CD8-positive, alpha-beta memory T cell (primary cell): ENCODE measurements at regions not wholly inside any gene's neighbourhood (a gene's known extent, or its start where the extent isn't known, plus 50 kb on each side); places are given as distances from the start of the nearest gene placed in this dataset.

Experiments
- CTCF ChIA-PET: fragments of 350-600 bp; sonication (Branson Sonifier 250); formaldehyde crosslinking; loops from one replicate; lab custom pipeline; 2021; ENCODE audit warnings: antibody characterized with exemption; lab: Charles Lee
- POLR2A ChIA-PET: fragments of 350-600 bp; sonication (Branson Sonifier 250); formaldehyde crosslinking; loops from one replicate; lab custom pipeline; 2021; ENCODE audit warnings: antibody characterized with exemption; lab: Charles Lee
- DNase-seq, 5 donors: peaks; one replicate each; pipeline versions ENCODE4 v3.0.0 to v3.0.0-alpha.2; 2020 to 2022; ENCODE audit warnings: mixed read lengths in 1 of 5
- H3K27ac ChIP-seq: one replicate; pipeline ENCODE4 v1.7.0; 2013; ENCODE audit warnings: low read depth, mild to moderate bottlenecking, low read length, moderate library complexity
- H3K27me3 ChIP-seq: 2 replicates; pipeline ENCODE4 v1.7.0; 2013; ENCODE audit warnings: low read length, mild to moderate bottlenecking; ENCODE audit not compliant: insufficient read depth, poor library complexity, severe bottlenecking
- H3K36me3 ChIP-seq: 2 replicates; pipeline ENCODE4 v1.7.0; 2013; ENCODE audit warnings: mild to moderate bottlenecking, low read length, moderate library complexity; ENCODE audit not compliant: insufficient read depth
- H3K4me1 ChIP-seq: 2 replicates; pipeline ENCODE4 v1.7.0; 2013; ENCODE audit warnings: mild to moderate bottlenecking, low read length, moderate library complexity; ENCODE audit not compliant: insufficient read depth
- H3K4me3 ChIP-seq: 2 replicates; pipeline ENCODE4 v1.7.0; 2013; ENCODE audit warnings: mild to moderate bottlenecking, low read length
- H3K9me3 ChIP-seq: 2 replicates; pipeline ENCODE4 v1.7.0; 2013; ENCODE audit warnings: mild to moderate bottlenecking, low read length
- H3K27ac Mint-ChIP-seq, 8 donors: one replicate each; pipeline ENCODE4 v1.8.0; 2020 to 2021; ENCODE audit warnings: mixed read lengths in 8 of 8, mild to moderate bottlenecking in 6 of 8, inconsistent platforms in 3 of 8, moderate library complexity in 3 of 8
- H3K27me3 Mint-ChIP-seq, 2 donors: one replicate each; pipeline ENCODE4 v1.8.0; 2020 to 2021; ENCODE audit warnings: mixed read lengths in 2 of 2, mild to moderate bottlenecking in 1 of 2, moderate library complexity in 1 of 2
- H3K36me3 Mint-ChIP-seq, 3 donors: one replicate each; pipeline ENCODE4 v1.8.0; 2020 to 2021; ENCODE audit warnings: mixed read lengths in 3 of 3, inconsistent platforms in 1 of 3, mild to moderate bottlenecking in 1 of 3
- H3K4me1 Mint-ChIP-seq, 3 donors: one replicate each; pipeline ENCODE4 v1.8.0; 2020 to 2021; ENCODE audit warnings: mixed read lengths in 3 of 3, inconsistent platforms in 1 of 3, mild to moderate bottlenecking in 1 of 3
- H3K4me3 Mint-ChIP-seq, 7 donors: one replicate each; pipeline ENCODE4 v1.8.0; 2020 to 2021; ENCODE audit warnings: mixed read lengths in 7 of 7, mild to moderate bottlenecking in 6 of 7, moderate library complexity in 4 of 7, inconsistent platforms in 2 of 7
- H3K9me3 Mint-ChIP-seq, 5 donors: one replicate each; pipeline ENCODE4 v1.8.0; 2020 to 2022; ENCODE audit warnings: mixed read lengths in 5 of 5, mild to moderate bottlenecking in 3 of 5, moderate library complexity in 2 of 5, inconsistent platforms in 1 of 5

- Mint-ChIP-seq H3K27ac (no peak overlapping the region), H3K36me3 (no peaks in the 10 kb centered on the region), H3K9me3 (peaks cover 0 to 6% (median 0%) of the 10 kb centered on the region in 5 donors), H3K27me3 (no peaks in the 10 kb centered on the region), H3K4me1 (no peaks in the 10 kb centered on the region), H3K4me3 (no peak overlapping the region)
- DNase-seq, result no peak
- Histone ChIP-seq H3K27ac (no peak overlapping the region), H3K9me3 (no peaks in the 10 kb centered on the region), H3K27me3 (no peaks in the 10 kb centered on the region), H3K4me1 (no peaks in the 10 kb centered on the region), H3K4me3 (no peak overlapping the region), H3K36me3 (no peaks in the 10 kb centered on the region)
- ChIA-PET CTCF (no interaction called here), POLR2A (no interaction called here)
Observed at GRCh38 chr6:21864206-21864605, 270.7 kb downstream of the SOX4 start.

DNA sequence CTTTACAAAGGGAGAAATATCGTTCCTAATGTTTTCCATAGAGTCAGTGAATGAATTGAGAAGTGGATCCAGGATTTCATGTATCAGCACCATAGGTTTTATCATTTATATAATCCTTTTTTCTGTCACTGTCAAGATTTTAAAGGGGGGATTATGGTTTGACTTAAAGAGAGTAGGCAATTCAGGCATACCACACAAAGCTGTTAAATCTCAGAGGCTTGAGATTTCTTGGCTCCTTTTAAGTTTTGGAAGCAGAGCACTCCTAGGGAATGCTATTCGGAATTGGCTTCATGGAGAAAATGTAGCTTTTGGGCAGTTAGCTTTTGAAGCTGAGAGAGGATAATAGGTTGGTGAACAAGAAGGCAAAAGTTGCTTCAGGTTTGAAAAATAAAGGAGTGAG lies 274.7 kb downstream of the SOX4 start:
- no peak for DNase-seq
- no peaks in the 10 kb centered on the region for H3K36me3 ChIP-seq
- Mint-ChIP-seq H3K36me3 (no peaks in the 10 kb centered on the region), H3K4me3 (no peak overlapping the region), H3K27ac (no peak overlapping the region), H3K27me3 (no peaks in the 10 kb centered on the region), H3K4me1 (no peaks in the 10 kb centered on the region), H3K9me3 (peaks cover 0 to 6% (median 0%) of the 10 kb centered on the region in 5 donors)
- H3K9me3 ChIP-seq, result no peaks in the 10 kb centered on the region
- no peak overlapping the region for H3K4me3 ChIP-seq
- CTCF ChIA-PET, result no interaction called here
- no peak overlapping the region for H3K27ac ChIP-seq
- H3K27me3 ChIP-seq, result no peaks in the 10 kb centered on the region
- H3K4me1 ChIP-seq, result no peaks in the 10 kb centered on the region
- POLR2A ChIA-PET, result no interaction called here

- no peak overlapping the region for H3K4me3 Mint-ChIP-seq
- no peaks in the 10 kb centered on the region for H3K36me3 Mint-ChIP-seq
- H3K9me3 Mint-ChIP-seq, result peaks cover 0 to 6% (median 0%) of the 10 kb centered on the region in 5 donors
- no peaks in the 10 kb centered on the region for H3K36me3 ChIP-seq
- no peaks in the 10 kb centered on the region for H3K27me3 ChIP-seq
- H3K4me1 ChIP-seq, result no peaks in the 10 kb centered on the region
- H3K4me3 ChIP-seq, result no peak overlapping the region
- no peaks in the 10 kb centered on the region for H3K4me1 Mint-ChIP-seq
- H3K27ac ChIP-seq, result no peak overlapping the region
- DNase-seq, result no peak
- POLR2A ChIA-PET, result no interaction called here
- H3K9me3 ChIP-seq, result no peaks in the 10 kb centered on the region
- CTCF ChIA-PET, result no interaction called here
- peaks cover 4% of the 10 kb centered on the region in 2 donors for H3K27me3 Mint-ChIP-seq
- no peak overlapping the region for H3K27ac Mint-ChIP-seq
Observed at GRCh38 chr6:21869085-21869771, 275.7 kb downstream of the SOX4 start.

- H3K36me3 Mint-ChIP-seq, result no peaks in the 10 kb centered on the region
- H3K4me1 Mint-ChIP-seq, result no peaks in the 10 kb centered on the region
- peaks cover 4% of the 10 kb centered on the region in 2 donors for H3K27me3 Mint-ChIP-seq
- H3K27ac Mint-ChIP-seq, result no peak overlapping the region
- Histone ChIP-seq H3K9me3 (no peaks in the 10 kb centered on the region), H3K4me1 (no peaks in the 10 kb centered on the region), H3K27me3 (no peaks in the 10 kb centered on the region), H3K27ac (no peak overlapping the region), H3K36me3 (no peaks in the 10 kb centered on the region), H3K4me3 (no peak overlapping the region)
- DNase-seq, result no peak
- ChIA-PET CTCF (no interaction called here), POLR2A (no interaction called here)
- no peak overlapping the region for H3K4me3 Mint-ChIP-seq
- peaks cover 0 to 6% (median 2%) of the 10 kb centered on the region in 5 donors for H3K9me3 Mint-ChIP-seq
Observed at GRCh38 chr6:21870076-21870730, 276.7 kb downstream of the SOX4 start.

DNA sequence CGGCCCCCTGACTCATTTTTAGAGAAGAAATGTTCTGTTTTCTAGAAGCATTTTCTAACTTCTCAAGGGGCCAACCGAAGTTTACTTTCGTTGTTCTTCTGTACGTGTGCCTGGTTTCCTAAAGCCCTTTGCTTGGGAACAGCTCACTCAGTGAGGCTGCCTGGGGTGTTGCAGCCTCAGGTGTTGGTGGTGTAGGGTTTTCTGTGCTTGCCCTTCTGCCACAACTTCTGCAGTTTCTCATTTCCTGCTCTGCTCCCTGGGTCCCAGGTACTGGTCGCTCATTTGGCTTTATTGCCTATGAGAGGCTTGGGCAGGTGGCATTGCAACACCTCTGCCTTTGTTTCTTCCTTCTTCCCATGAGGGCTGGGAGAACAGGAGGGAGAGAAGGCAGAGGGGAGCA lies 278.3 kb downstream of the SOX4 start:
- Histone ChIP-seq H3K27ac (no peak overlapping the region), H3K36me3 (no peaks in the 10 kb centered on the region), H3K27me3 (no peaks in the 10 kb centered on the region), H3K4me3 (no peak overlapping the region), H3K4me1 (no peaks in the 10 kb centered on the region), H3K9me3 (no peaks in the 10 kb centered on the region)
- no peak overlapping the region for H3K27ac Mint-ChIP-seq
- H3K36me3 Mint-ChIP-seq, result no peaks in the 10 kb centered on the region
- H3K27me3 Mint-ChIP-seq, result peaks cover 4% of the 10 kb centered on the region in 2 donors
- peaks cover 0 to under 1% (median 0%) of the 10 kb centered on the region in 3 donors for H3K4me1 Mint-ChIP-seq
- ChIA-PET POLR2A (no interaction called here), CTCF (no interaction called here)
- peaks cover 0 to 6% (median 2%) of the 10 kb centered on the region in 5 donors for H3K9me3 Mint-ChIP-seq
- H3K4me3 Mint-ChIP-seq, result no peak overlapping the region
- DNase-seq, result no peak

DNA sequence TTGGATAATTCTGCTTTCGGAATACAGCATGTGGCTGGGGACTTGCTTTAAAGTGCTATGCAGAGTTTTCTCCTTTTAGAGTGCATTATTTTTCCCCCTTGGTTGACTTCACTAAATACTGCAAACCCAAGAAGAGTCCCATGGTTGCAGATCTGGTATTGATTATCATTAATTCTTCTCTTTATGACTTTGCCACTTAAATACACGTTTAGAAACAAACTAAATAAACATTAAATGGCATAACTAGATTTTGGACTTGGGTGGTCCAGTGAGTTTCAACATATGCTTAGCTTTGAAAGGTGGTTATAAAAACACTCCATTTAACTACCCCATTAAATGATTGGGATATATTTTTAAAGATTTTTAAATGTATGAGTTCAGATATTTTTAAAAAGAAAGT lies 279.2 kb downstream of the SOX4 start:
- ChIA-PET CTCF (no interaction called here), POLR2A (no interaction called here)
- no peaks in the 10 kb centered on the region for H3K36me3 Mint-ChIP-seq
- Histone ChIP-seq H3K4me3 (no peak overlapping the region), H3K4me1 (no peaks in the 10 kb centered on the region), H3K36me3 (no peaks in the 10 kb centered on the region), H3K9me3 (no peaks in the 10 kb centered on the region), H3K27ac (no peak overlapping the region), H3K27me3 (no peaks in the 10 kb centered on the region)
- H3K4me3 Mint-ChIP-seq, result no peak overlapping the region
- H3K27ac Mint-ChIP-seq, result no peak overlapping the region
- peaks cover 0 to 6% (median 2%) of the 10 kb centered on the region in 5 donors for H3K9me3 Mint-ChIP-seq
- no peak for DNase-seq
- peaks cover 4% of the 10 kb centered on the region in 2 donors for H3K27me3 Mint-ChIP-seq
- peaks cover 0 to 5% (median 0%) of the 10 kb centered on the region in 3 donors for H3K4me1 Mint-ChIP-seq

DNA sequence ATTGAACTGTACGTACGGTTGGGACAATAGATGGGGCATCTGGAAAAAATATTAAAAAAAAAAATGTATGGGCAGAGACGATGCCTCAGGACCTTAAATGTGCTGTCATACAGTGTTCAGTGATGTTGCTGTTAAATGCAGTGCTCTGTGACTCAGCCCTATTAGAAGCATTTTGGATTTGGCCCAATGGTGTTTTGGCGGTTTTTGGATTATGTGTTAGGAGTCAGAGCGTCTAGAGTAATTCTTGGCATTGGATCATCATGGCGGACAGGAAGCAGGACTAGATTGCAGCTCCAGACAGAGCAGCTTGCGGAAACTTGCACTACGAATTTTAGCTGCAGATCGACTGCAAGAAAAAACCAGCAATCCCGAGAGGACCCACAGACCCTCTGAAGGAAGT lies 280.0 kb downstream of the SOX4 start:
- POLR2A ChIA-PET, result no interaction called here
- no peak overlapping the region for H3K27ac Mint-ChIP-seq
- CTCF ChIA-PET, result no interaction called here

GRCh38 chr6:21874372-21874771 lies 280.8 kb downstream of the SOX4 start:
- ChIA-PET POLR2A (no interaction called here), CTCF (no interaction called here)
- Mint-ChIP-seq H3K27me3 (peaks cover 4% of the 10 kb centered on the region in 2 donors), H3K27ac (no peak overlapping the region), H3K9me3 (peaks cover 0 to 3% (median 2%) of the 10 kb centered on the region in 5 donors), H3K4me1 (peaks cover 0 to 5% (median 0%) of the 10 kb centered on the region in 3 donors), H3K4me3 (no peak overlapping the region), H3K36me3 (no peaks in the 10 kb centered on the region)
- no peak overlapping the region for H3K4me3 ChIP-seq
- H3K4me1 ChIP-seq, result no peaks in the 10 kb centered on the region
- H3K27ac ChIP-seq, result no peak overlapping the region
- no peak for DNase-seq
- no peaks in the 10 kb centered on the region for H3K9me3 ChIP-seq
- no peaks in the 10 kb centered on the region for H3K36me3 ChIP-seq
- H3K27me3 ChIP-seq, result no peaks in the 10 kb centered on the region

More for the DNA sequence above, 280.0 kb downstream of the SOX4 start:
- Histone ChIP-seq H3K4me1 (no peaks in the 10 kb centered on the region), H3K4me3 (no peak overlapping the region), H3K36me3 (no peaks in the 10 kb centered on the region), H3K27me3 (no peaks in the 10 kb centered on the region), H3K27ac (no peak overlapping the region), H3K9me3 (no peaks in the 10 kb centered on the region)
- no peak for DNase-seq
- H3K4me3 Mint-ChIP-seq, result no peak overlapping the region
- peaks cover 0 to 5% (median 0%) of the 10 kb centered on the region in 3 donors for H3K4me1 Mint-ChIP-seq
- H3K36me3 Mint-ChIP-seq, result no peaks in the 10 kb centered on the region
- H3K27me3 Mint-ChIP-seq, result peaks cover 4% of the 10 kb centered on the region in 2 donors
- peaks cover 0 to 3% (median 2%) of the 10 kb centered on the region in 5 donors for H3K9me3 Mint-ChIP-seq
